A673 (cell line): ENCODE measurements at regions not wholly inside any gene's neighbourhood (a gene's known extent, or its start where the extent isn't known, plus 50 kb on each side); places are given as distances from the start of the nearest gene placed in this dataset.

Experiments used
- BruUV-seq: library from RNA; stranded (reverse); fragments of 400-500 nt; replicated peaks from 2 replicates; lab custom pipeline; 2021; lab: Mats Ljungman, UMichigan
- CTCF ChIA-PET: fragments of 300-600 bp; sonication (Branson Sonifier 250); formaldehyde crosslinking; loops from one replicate; lab custom pipeline; 2022; ENCODE audit warnings: antibody characterized with exemption; lab: Charles Lee
- POLR2A ChIA-PET: fragments of 300-600 bp; sonication (Branson Sonifier 250); formaldehyde crosslinking; loops from one replicate; lab custom pipeline; 2022; ENCODE audit warnings: antibody characterized with exemption; ENCODE audit not compliant: low non-redundant PET; lab: Charles Lee
- DNase-seq: peaks from one replicate; pipeline ENCODE4 v3.0.0-alpha.2; 2015; ENCODE audit warnings: low spot score
- H3K27ac ChIP-seq: fragments of 200-600 bp; sonication (generic); 2 replicates; pipeline ENCODE4 v1.5.1; 2016; ENCODE audit warnings: mixed run types, low read depth, mild to moderate bottlenecking, mixed read lengths, antibody characterized with exemption, low read length; ENCODE audit not compliant: poor library complexity, severe bottlenecking
- H3K27me3 ChIP-seq: fragments of 200-600 bp; sonication (generic); replicated peaks from 2 replicates; pipeline ENCODE4 v1.6.1; 2017; ENCODE audit warnings: mixed run types, low read depth, mild to moderate bottlenecking, mixed read lengths, antibody characterized with exemption, low read length; ENCODE audit not compliant: insufficient read depth, poor library complexity
- H3K36me3 ChIP-seq: fragments of 200-600 bp; sonication (generic); 2 replicates; pipeline ENCODE4 v1.6.1; 2016; ENCODE audit warnings: mixed run types, mild to moderate bottlenecking, mixed read lengths, antibody characterized with exemption, low read length; ENCODE audit not compliant: insufficient read depth, poor library complexity, severe bottlenecking
- H3K4me1 ChIP-seq: fragments of 200-600 bp; sonication (generic); 2 replicates; pipeline ENCODE4 v1.6.1; 2017; ENCODE audit warnings: mixed run types, mild to moderate bottlenecking, mixed read lengths, antibody characterized with exemption, low read length; ENCODE audit not compliant: insufficient read depth, poor library complexity, severe bottlenecking
- H3K4me3 ChIP-seq: fragments of 200-600 bp; sonication (generic); 2 replicates; pipeline ENCODE4 v1.5.1; 2016; ENCODE audit warnings: low read depth, mixed run types, mild to moderate bottlenecking, mixed read lengths, low read length; ENCODE audit not compliant: poor library complexity, severe bottlenecking
- H3K9me3 ChIP-seq: fragments of 200-600 bp; sonication (generic); 2 replicates; pipeline ENCODE4 v1.6.1; 2016; ENCODE audit warnings: mixed run types, low read depth, mild to moderate bottlenecking, mixed read lengths, antibody characterized with exemption, low read length; ENCODE audit not compliant: poor library complexity, severe bottlenecking
- CTCF ChIP-seq: fragments of 300-800, 200-600 bp; sonication (generic); conservative IDR thresholded peaks from 2 replicates; pipeline ENCODE4 v1.5.1; 2017; ENCODE audit warnings: low read depth, mild to moderate bottlenecking, antibody characterized with exemption, low read length, moderate library complexity, mixed read lengths
- EZH2 ChIP-seq: fragments of 200-600 bp; sonication (generic); IDR thresholded peaks from 2 replicates; pipeline ENCODE4 v1.6.1; 2017; ENCODE audit warnings: borderline replicate concordance, low read depth, mild to moderate bottlenecking, mixed read lengths, antibody characterized with exemption, low read length; ENCODE audit not compliant: poor library complexity, severe bottlenecking
- intact Hi-C: fragments of 100-400 bp; cut with micrococcal nuclease; formaldehyde crosslinking; loops from one replicate; pipeline ENCODE4 v1.10.0; 2022; ENCODE audit not compliant: unreplicated experiment

- no peak for DNase-seq
- H3K27me3 ChIP-seq, result no peaks in the 10 kb centered on the region
- no peak for TF ChIP-seq CTCF
- TF ChIP-seq EZH2, result no peak
- no peak overlapping the region for H3K4me3 ChIP-seq
- CTCF ChIA-PET, result no interaction called here
- POLR2A ChIA-PET, result no interaction called here
- intact Hi-C loops, result no loop called here
- H3K36me3 ChIP-seq, result no peaks in the 10 kb centered on the region
- no peak overlapping the region for H3K27ac ChIP-seq
- no peaks in the 10 kb centered on the region for H3K9me3 ChIP-seq
- BruUV-seq, result no TSS peak
- no peaks in the 10 kb centered on the region for H3K4me1 ChIP-seq
Observed at GRCh38 chr1:224486801-224487583, 52.4 kb upstream of the WDR26 start.

GRCh38 chr1:224488806-224489499 lies 54.4 kb upstream of the WDR26 start:
- POLR2A ChIA-PET, result no interaction called here
- Histone ChIP-seq H3K4me3 (no peak overlapping the region), H3K9me3 (no peaks in the 10 kb centered on the region), H3K27ac (no peak overlapping the region), H3K36me3 (no peaks in the 10 kb centered on the region), H3K4me1 (no peaks in the 10 kb centered on the region), H3K27me3 (no peaks in the 10 kb centered on the region)
- no TSS peak for BruUV-seq
- DNase-seq, result no peak
- TF ChIP-seq CTCF (no peak), EZH2 (no peak)
- intact Hi-C loops, result no loop called here
- CTCF ChIA-PET, result interaction anchor here (0.6 kb wide), 1 partner anchor 32 kb away, joined by 3 read pairs; no protein-coding TSS in a partner anchor

GRCh38 chr1:224489534-224490365 lies 55.2 kb upstream of the WDR26 start:
- no peak for DNase-seq
- Histone ChIP-seq H3K27me3 (no peaks in the 10 kb centered on the region), H3K4me1 (no peaks in the 10 kb centered on the region), H3K27ac (no peak overlapping the region), H3K36me3 (no peaks in the 10 kb centered on the region), H3K9me3 (no peaks in the 10 kb centered on the region), H3K4me3 (no peak overlapping the region)
- BruUV-seq, result no TSS peak
- ChIA-PET POLR2A (no interaction called here), CTCF (interaction anchor here (0.6 kb wide), 1 partner anchor 33 kb away, joined by 3 read pairs; no protein-coding TSS in a partner anchor)
- TF ChIP-seq CTCF (no peak), EZH2 (no peak)
- intact Hi-C loops, result no loop called here
